OCI-LY7 (cell line): ENCODE measurements at regions not wholly inside any gene's neighbourhood (a gene's known extent, or its start where the extent isn't known, plus 50 kb on each side); places are given as distances from the start of the nearest gene placed in this dataset.

Experiments
- CTCF ChIP-seq: fragments of 200-600 bp; sonication (generic); conservative IDR thresholded peaks from 2 replicates; pipeline ENCODE4 v1.5.1; 2014; ENCODE audit warnings: mild to moderate bottlenecking, antibody characterized with exemption, low read length, moderate library complexity, mixed read lengths
- EZH2phosphoT487 ChIP-seq: fragments of 200-600 bp; sonication (generic); IDR thresholded peaks from 2 replicates; pipeline ENCODE4 v1.6.1; 2018; ENCODE audit warnings: low read depth, borderline replicate concordance, mild to moderate bottlenecking, mixed run types, antibody characterized with exemption, low read length, moderate library complexity, mixed read lengths

GRCh38 chr3:89584398-89584797 lies 477.0 kb downstream of the EPHA3 start:
- TF ChIP-seq CTCF (no peak), EZH2phosphoT487 (no peak)
